WTC11 (cell line): ENCODE measurements at regions not wholly inside any gene's neighbourhood (a gene's known extent, or its start where the extent isn't known, plus 50 kb on each side); places are given as distances from the start of the nearest gene placed in this dataset.

Source experiments
- ATAC-seq: fragments of 200-7000 bp; cut with Tn5 transposase; 2 replicates; pipeline ENCODE4 v1.10.0; 2021; ENCODE audit warnings: mild to moderate bottlenecking, moderate library complexity
- CTCF ChIA-PET: fragments of 300-600 bp; sonication (Branson Sonifier 250); formaldehyde crosslinking; loops from one replicate; lab custom pipeline; 2021; ENCODE audit warnings: antibody characterized with exemption; lab: Charles Lee
- POLR2A ChIA-PET: fragments of 350-600 bp; sonication (Branson Sonifier 250); formaldehyde crosslinking; loops from one replicate; lab custom pipeline; 2021; ENCODE audit warnings: antibody characterized with exemption; lab: Charles Lee
- DNase-seq: peaks from one replicate; pipeline ENCODE4 v3.0.0; 2021; ENCODE audit warnings: low spot score
- H3K27ac Mint-ChIP-seq: 2 replicates; pipeline ENCODE4 v1.8.0; 2021; ENCODE audit warnings: mixed read lengths
- H3K27me3 Mint-ChIP-seq: 2 replicates; pipeline ENCODE4 v1.8.0; 2021; ENCODE audit warnings: low read depth, mild to moderate bottlenecking, moderate library complexity, mixed read lengths
- H3K36me3 Mint-ChIP-seq: 2 replicates; pipeline ENCODE4 v1.8.0; 2021; ENCODE audit warnings: mixed read lengths
- H3K4me1 Mint-ChIP-seq: 2 replicates; pipeline ENCODE4 v1.8.0; 2022; ENCODE audit warnings: mixed read lengths
- H3K4me3 Mint-ChIP-seq: 2 replicates; pipeline ENCODE4 v1.8.0; 2021; ENCODE audit warnings: mild to moderate bottlenecking, moderate library complexity, mixed read lengths
- H3K9me3 Mint-ChIP-seq: 2 replicates; pipeline ENCODE4 v1.8.0; 2021; ENCODE audit warnings: mixed read lengths
- ATF1 ChIP-seq: sonication (generic); formaldehyde crosslinking; IDR thresholded peaks from 2 replicates; pipeline ENCODE4 v1.8.1; 2023; ENCODE audit warnings: mild to moderate bottlenecking, moderate library complexity, missing genetic modification reagents
- ATF2 ChIP-seq: sonication (generic); formaldehyde crosslinking; IDR thresholded peaks from 2 replicates; pipeline ENCODE4 v1.8.1; 2022; ENCODE audit warnings: low read depth, missing genetic modification reagents, borderline replicate concordance
- ATF6 ChIP-seq: sonication (generic); formaldehyde crosslinking; IDR thresholded peaks from 2 replicates; pipeline ENCODE4 v1.8.1; 2023; ENCODE audit warnings: mild to moderate bottlenecking, missing genetic modification reagents
- CREM ChIP-seq: sonication (generic); formaldehyde crosslinking; IDR thresholded peaks from 2 replicates; pipeline ENCODE4 v1.8.1; 2022; ENCODE audit warnings: mild to moderate bottlenecking, missing genetic modification reagents, moderate library complexity
- E2F4 ChIP-seq: sonication (generic); formaldehyde crosslinking; IDR thresholded peaks from 2 replicates; pipeline ENCODE4 v1.8.1; 2022; ENCODE audit warnings: low read depth, mild to moderate bottlenecking, moderate library complexity, missing genetic modification reagents, borderline replicate concordance
- E2F5 ChIP-seq: sonication (generic); formaldehyde crosslinking; IDR thresholded peaks from 2 replicates; pipeline ENCODE4 v1.8.1; 2022; ENCODE audit warnings: mild to moderate bottlenecking, moderate library complexity, missing genetic modification reagents
- ELF4 ChIP-seq: sonication (generic); formaldehyde crosslinking; IDR thresholded peaks from 2 replicates; pipeline ENCODE4 v1.8.1; 2022; ENCODE audit warnings: low read depth, mild to moderate bottlenecking, moderate library complexity, missing genetic modification reagents
- EMX1 ChIP-seq: fragments of 250-450 bp; sonication (Bioruptor Pico); IDR thresholded peaks from 2 replicates; pipeline ENCODE4 v1.8.0; 2021; ENCODE audit warnings: mild to moderate bottlenecking
- ERG ChIP-seq: fragments of 250-450 bp; sonication (Bioruptor Pico); IDR thresholded peaks from 2 replicates; pipeline ENCODE4 v1.8.0; 2021; ENCODE audit warnings: mild to moderate bottlenecking
- ESRRA ChIP-seq: sonication (generic); formaldehyde crosslinking; IDR thresholded peaks from 2 replicates; pipeline ENCODE4 v1.8.1; 2022; ENCODE audit warnings: mild to moderate bottlenecking, missing genetic modification reagents, borderline replicate concordance
- ETV6 ChIP-seq: sonication (generic); formaldehyde crosslinking; IDR thresholded peaks from 2 replicates; pipeline ENCODE4 v1.8.1; 2022; ENCODE audit warnings: mild to moderate bottlenecking, missing genetic modification reagents
- FOXJ3 ChIP-seq: sonication (generic); formaldehyde crosslinking; IDR thresholded peaks from 2 replicates; pipeline ENCODE4 v1.9.0; 2021; ENCODE audit warnings: missing genetic modification reagents, mild to moderate bottlenecking, borderline replicate concordance
- FOXK1 ChIP-seq: sonication (generic); formaldehyde crosslinking; IDR thresholded peaks from 2 replicates; pipeline ENCODE4 v1.8.0; 2022; ENCODE audit warnings: mild to moderate bottlenecking, moderate library complexity, missing genetic modification reagents
- GTF2I ChIP-seq: fragments of 250-450 bp; sonication (Bioruptor Pico); conservative IDR thresholded peaks from 2 replicates; pipeline ENCODE4 v1.4.0; 2021; ENCODE audit warnings: mild to moderate bottlenecking
- JUN ChIP-seq: sonication (generic); formaldehyde crosslinking; IDR thresholded peaks from 2 replicates; pipeline ENCODE4 v1.8.0; 2023; ENCODE audit warnings: mild to moderate bottlenecking, missing genetic modification reagents
- KAT7 ChIP-seq: sonication (generic); formaldehyde crosslinking; IDR thresholded peaks from 2 replicates; pipeline ENCODE4 v1.8.1; 2023; ENCODE audit warnings: missing genetic modification reagents, mild to moderate bottlenecking, borderline replicate concordance
- NFE2L1 ChIP-seq: sonication (generic); formaldehyde crosslinking; IDR thresholded peaks from 2 replicates; pipeline ENCODE4 v1.8.1; 2023; ENCODE audit warnings: missing genetic modification reagents
- NR3C1 ChIP-seq: sonication (generic); formaldehyde crosslinking; conservative IDR thresholded peaks from 2 replicates; pipeline ENCODE4 v1.8.1; 2023; ENCODE audit warnings: low read depth, mild to moderate bottlenecking, missing genetic modification reagents
- OVOL2 ChIP-seq: fragments of 250-450 bp; sonication (Bioruptor Pico); IDR thresholded peaks from 2 replicates; pipeline ENCODE4 v1.9.0; 2021; ENCODE audit warnings: mild to moderate bottlenecking, borderline replicate concordance
- PRRX2 ChIP-seq: fragments of 250-450 bp; sonication (Bioruptor Pico); IDR thresholded peaks from 2 replicates; pipeline ENCODE4 v1.8.0; 2021; ENCODE audit warnings: mild to moderate bottlenecking
- SMAD4 ChIP-seq: sonication (generic); formaldehyde crosslinking; IDR thresholded peaks from 2 replicates; pipeline ENCODE4 v1.8.0; 2022; ENCODE audit warnings: mild to moderate bottlenecking, missing genetic modification reagents
- SOX15 ChIP-seq: fragments of 250-450 bp; sonication (Bioruptor Pico); IDR thresholded peaks from 2 replicates; pipeline ENCODE4 v1.9.0; 2021; ENCODE audit warnings: mild to moderate bottlenecking
- TCF7 ChIP-seq: sonication (generic); formaldehyde crosslinking; IDR thresholded peaks from 2 replicates; pipeline ENCODE4 v1.8.0; 2022; ENCODE audit warnings: mild to moderate bottlenecking, low read depth, missing genetic modification reagents, moderate library complexity
- TEAD4 ChIP-seq: sonication (generic); formaldehyde crosslinking; IDR thresholded peaks from 2 replicates; pipeline ENCODE4 v1.8.0; 2022; ENCODE audit warnings: mild to moderate bottlenecking, missing genetic modification reagents
- TP53 ChIP-seq: sonication (generic); formaldehyde crosslinking; IDR thresholded peaks from 2 replicates; pipeline ENCODE4 v1.8.1; 2023; ENCODE audit warnings: mild to moderate bottlenecking, missing genetic modification reagents
- ZNF121 ChIP-seq: sonication (generic); formaldehyde crosslinking; IDR thresholded peaks from 2 replicates; pipeline ENCODE4 v1.8.0; 2023; ENCODE audit warnings: missing genetic modification reagents
- ZNF232 ChIP-seq: sonication (generic); formaldehyde crosslinking; IDR thresholded peaks from 2 replicates; pipeline ENCODE4 v1.8.0; 2022; ENCODE audit warnings: mild to moderate bottlenecking, missing genetic modification reagents
- ZNF281 ChIP-seq: sonication (generic); formaldehyde crosslinking; IDR thresholded peaks from 2 replicates; pipeline ENCODE4 v1.8.0; 2023; ENCODE audit warnings: mild to moderate bottlenecking, missing genetic modification reagents

- no peaks in the 10 kb centered on the region for H3K36me3 Mint-ChIP-seq
- no peak for TF ChIP-seq NR3C1
- no peak for TF ChIP-seq E2F5 (CRISPR knock-in tag)
- TF ChIP-seq ATF2 (CRISPR knock-in tag): no peak
- no peak for TF ChIP-seq E2F4 (CRISPR knock-in tag)
- TF ChIP-seq TEAD4 (CRISPR knock-in tag): no peak
- TF ChIP-seq ESRRA (CRISPR knock-in tag): no peak
- TF ChIP-seq FOXK1 (CRISPR knock-in tag): no peak
- no peak for TF ChIP-seq NFE2L1
- TF ChIP-seq ZNF232 (CRISPR knock-in tag): no peak
- TF ChIP-seq KAT7 (CRISPR knock-in tag): no peak
- TF ChIP-seq SMAD4 (CRISPR knock-in tag): no peak
- TF ChIP-seq ZNF281 (CRISPR knock-in tag): no peak
- TF ChIP-seq EMX1 (CRISPR knock-in tag): no peak
- no peak for TF ChIP-seq JUN (CRISPR knock-in tag)
- TF ChIP-seq ATF1: no peak
- no peak for TF ChIP-seq TP53 (CRISPR knock-in tag)
- TF ChIP-seq ZNF121 (CRISPR knock-in tag): no peak
- TF ChIP-seq OVOL2: no peak
- no peak for TF ChIP-seq SOX15 (CRISPR knock-in tag)
- H3K27me3 Mint-ChIP-seq: no peaks in the 10 kb centered on the region
- no peak overlapping the region for H3K4me3 Mint-ChIP-seq
- CTCF ChIA-PET: no interaction called here
- no peaks in the 10 kb centered on the region for H3K9me3 Mint-ChIP-seq
- POLR2A ChIA-PET: no interaction called here
- peak; percentile 43 for ATAC-seq
- no peak for DNase-seq
- no peak overlapping the region for H3K27ac Mint-ChIP-seq
- H3K4me1 Mint-ChIP-seq: peaks cover 14% of the 10 kb centered on the region
Measured at GRCh38 chr1:118563981-118564951, 379.2 kb upstream of the SPAG17 start.

GRCh38 chr1:118558933-118559332 is 373.9 kb upstream of the SPAG17 start:
- ATAC-seq (no peak), DNase-seq (no peak)
- Mint-ChIP-seq H3K4me1 (no peaks in the 10 kb centered on the region), H3K27me3 (no peaks in the 10 kb centered on the region), H3K4me3 (no peak overlapping the region), H3K27ac (no peak overlapping the region), H3K9me3 (no peaks in the 10 kb centered on the region), H3K36me3 (no peaks in the 10 kb centered on the region)
- ChIA-PET CTCF (no interaction called here), POLR2A (interaction anchor here (0.6 kb wide), 1 partner anchor 190 kb away, joined by 4 read pairs; no protein-coding TSS in a partner anchor)
- no peak for TF ChIP-seq FOXJ3 (CRISPR knock-in tag)
- no peak for TF ChIP-seq CREM
- no peak for TF ChIP-seq ETV6 (CRISPR knock-in tag)
- TF ChIP-seq PRRX2 (CRISPR knock-in tag): no peak
- no peak for TF ChIP-seq GTF2I (CRISPR knock-in tag)
- no peak for TF ChIP-seq TCF7 (CRISPR knock-in tag)
- no peak for TF ChIP-seq NFE2L1
- no peak for TF ChIP-seq ATF6 (CRISPR knock-in tag)
- no peak for TF ChIP-seq ELF4 (CRISPR knock-in tag)
- TF ChIP-seq ERG (CRISPR knock-in tag): no peak
- no peak for TF ChIP-seq TEAD4 (CRISPR knock-in tag)
- no peak for TF ChIP-seq TP53 (CRISPR knock-in tag)
